ENCODE measurements at regions not wholly inside any gene's neighbourhood (a gene's known extent, or its start where the extent isn't known, plus 50 kb on each side); places are given as distances from the start of the nearest gene placed in this dataset.
"Not testable (repeated sequence)": the region's sequence is repeated elsewhere in the genome, so short reads cannot be mapped to it uniquely, and the experiment has no call there.

- Histone ChIP-seq H3K36me3 (no peaks in the 10 kb centered on the region), H3K9me3 (no peaks in the 10 kb centered on the region), H3K27me3 (no peaks in the 10 kb centered on the region), H3K4me3 (no peak overlapping the region), H3K4me1 (no peaks in the 10 kb centered on the region), H3K27ac (no peak overlapping the region)
- TF ChIP-seq POLR2AphosphoS5 (IDR thresholded peaks at IDR 0.05) (no peak), EP300 (IDR thresholded peaks at IDR 0.05) (no peak), POLR2A (IDR thresholded peaks at IDR 0.05) (no peak), CTCF (IDR thresholded peaks at IDR 0.05) (no peak)
- no peak for DNase-seq (ENCODE audit: low spot score in 2 of 2)
Measured at GRCh38 chr1:70581661-70582060, 170.6 kb downstream of the CTH start.

GRCh38 chr1:70583522-70583921, 172.5 kb downstream of the CTH start:
- no peak for TF ChIP-seq POLR2A (IDR thresholded peaks at IDR 0.05)
- TF ChIP-seq POLR2AphosphoS5 (IDR thresholded peaks at IDR 0.05): no peak
- no peak for TF ChIP-seq EP300 (IDR thresholded peaks at IDR 0.05)
- no peak for TF ChIP-seq CTCF (IDR thresholded peaks at IDR 0.05)
- Histone ChIP-seq H3K4me3 (no peak overlapping the region), H3K27ac (no peak overlapping the region), H3K4me1 (no peaks in the 10 kb centered on the region), H3K9me3 (no peaks in the 10 kb centered on the region), H3K27me3 (no peaks in the 10 kb centered on the region), H3K36me3 (no peaks in the 10 kb centered on the region)
- WGBS: 93% methylated on average over 1 of the region's 1 CpG
- DNase-seq (ENCODE audit: low spot score in 2 of 2): no peak

GRCh38 chr1:70586046-70586445, 175.0 kb downstream of the CTH start:
- no peak overlapping the region for H3K27ac ChIP-seq
- H3K36me3 ChIP-seq: no peaks in the 10 kb centered on the region
- TF ChIP-seq EP300 (IDR thresholded peaks at IDR 0.05) (no peak), POLR2AphosphoS5 (IDR thresholded peaks at IDR 0.05) (no peak), CTCF (IDR thresholded peaks at IDR 0.05) (no peak), POLR2A (IDR thresholded peaks at IDR 0.05) (no peak)
- H3K27me3 ChIP-seq: no peaks in the 10 kb centered on the region
- DNase-seq (ENCODE audit: low spot score in 2 of 2): no peak
- H3K4me1 ChIP-seq: no peaks in the 10 kb centered on the region
- H3K4me3 ChIP-seq: no peak overlapping the region
- WGBS: 56% methylated on average over 1 of the region's 1 CpG
- no peaks in the 10 kb centered on the region for H3K9me3 ChIP-seq

- no peaks in the 10 kb centered on the region for H3K4me1 ChIP-seq
- WGBS: 52% methylated on average over 3 of the region's 3 CpGs
- TF ChIP-seq CTCF (IDR thresholded peaks at IDR 0.05) (no peak), EP300 (IDR thresholded peaks at IDR 0.05) (no peak), POLR2A (IDR thresholded peaks at IDR 0.05) (no peak), POLR2AphosphoS5 (IDR thresholded peaks at IDR 0.05) (no peak)
Measured at GRCh38 chr1:70587872-70588366, 176.9 kb downstream of the CTH start.

GRCh38 chr1:70593551-70593950, 182.5 kb downstream of the CTH start:
- not testable (repeated sequence) for H3K4me3 ChIP-seq; H3K27ac ChIP-seq; H3K36me3 ChIP-seq; H3K27me3 ChIP-seq; H3K9me3 ChIP-seq; DNase-seq (ENCODE audit: low spot score in 2 of 2); H3K4me1 ChIP-seq
- WGBS: 82% methylated on average over 3 of the region's 3 CpGs

More at GRCh38 chr1:70587872-70588366, 176.9 kb downstream of the CTH start:
- H3K27ac ChIP-seq: no peak overlapping the region
- no peak for DNase-seq (ENCODE audit: low spot score in 2 of 2)
- no peaks in the 10 kb centered on the region for H3K27me3 ChIP-seq
- H3K36me3 ChIP-seq: no peaks in the 10 kb centered on the region
- H3K4me3 ChIP-seq: no peak overlapping the region
- H3K9me3 ChIP-seq: no peaks in the 10 kb centered on the region

GRCh38 chr1:70608815-70609214, 197.7 kb downstream of the CTH start:
- Histone ChIP-seq H3K27me3 (no peaks in the 10 kb centered on the region), H3K9me3 (no peaks in the 10 kb centered on the region), H3K27ac (no peak overlapping the region), H3K4me1 (no peaks in the 10 kb centered on the region), H3K4me3 (no peak overlapping the region), H3K36me3 (no peaks in the 10 kb centered on the region)
- TF ChIP-seq POLR2AphosphoS5 (IDR thresholded peaks at IDR 0.05) (no peak), CTCF (IDR thresholded peaks at IDR 0.05) (no peak), POLR2A (IDR thresholded peaks at IDR 0.05) (no peak), EP300 (IDR thresholded peaks at IDR 0.05) (no peak)
- 88% methylated on average over 2 of the region's 2 CpGs for WGBS
- DNase-seq (ENCODE audit: low spot score in 2 of 2): no peak

GRCh38 chr1:70610164-70610563, 199.1 kb downstream of the CTH start:
- not testable (repeated sequence) for H3K36me3 ChIP-seq; DNase-seq (ENCODE audit: low spot score in 2 of 2); H3K9me3 ChIP-seq; H3K4me1 ChIP-seq; H3K4me3 ChIP-seq; H3K27ac ChIP-seq; H3K27me3 ChIP-seq
- 88% methylated on average over 3 of the region's 3 CpGs for WGBS

Data from suprapubic skin (tissue), 4 donors.